Stimulated activated CD4-positive, alpha-beta T cell treated with anti-CD3 and anti-CD28 coated beads, TNF-alpha, amount 100 ng/mL, for 24 hours (primary cell): ENCODE measurements at regions not wholly inside any gene's neighbourhood (a gene's known extent, or its start where the extent isn't known, plus 50 kb on each side); places are given as distances from the start of the nearest gene placed in this dataset.

ENCODE experiments used
- DNase-seq, 3 experiments: peaks; one replicate each; pipeline ENCODE4 v3.0.0-alpha.2; 2020; ENCODE audit warnings: low read depth in 3 of 3

GRCh38 chr10:70939441-70940003, 51.2 kb upstream of the PCBD1 start:
- no peak for DNase-seq

GRCh38 chr10:70940834-70941568, 52.6 kb upstream of the PCBD1 start:
- no peak for DNase-seq

- no peak for DNase-seq
Observed at GRCh38 chr10:70942125-70942524, 53.8 kb upstream of the PCBD1 start.

- no peak for DNase-seq
Observed at GRCh38 chr10:70942725-70943124, 54.4 kb upstream of the PCBD1 start.

- DNase-seq = no peak
Observed at GRCh38 chr10:70943249-70943648, 54.9 kb upstream of the PCBD1 start.

GRCh38 chr10:70943841-70944466, 55.6 kb upstream of the PCBD1 start:
- no peak for DNase-seq

- DNase-seq = no peak
Observed at GRCh38 chr10:70950037-70950436, 61.7 kb upstream of the PCBD1 start.

- no peak for DNase-seq
Observed at GRCh38 chr10:70950801-70951200, 62.4 kb upstream of the PCBD1 start.

- DNase-seq = no peak
Observed at GRCh38 chr10:70952401-70952800, 64.0 kb upstream of the PCBD1 start.

- no peak for DNase-seq
Observed at GRCh38 chr10:70952921-70953320, 64.6 kb upstream of the PCBD1 start.

- DNase-seq = no peak
Observed at GRCh38 chr10:70954381-70955176, 66.2 kb upstream of the PCBD1 start.

GRCh38 chr10:70956029-70956759, 67.8 kb upstream of the PCBD1 start:
- DNase-seq = no peak

- DNase-seq = no peak
Observed at GRCh38 chr10:70958396-70958795, 70.0 kb upstream of the PCBD1 start.

GRCh38 chr10:70960316-70960715, 72.0 kb upstream of the PCBD1 start:
- no peak for DNase-seq

GRCh38 chr10:70960783-70961570, 72.6 kb upstream of the PCBD1 start:
- no peak for DNase-seq

GRCh38 chr10:70962686-70963085, 74.3 kb upstream of the PCBD1 start:
- no peak for DNase-seq

GRCh38 chr10:70963271-70963670, 74.9 kb upstream of the PCBD1 start:
- no peak for DNase-seq

GRCh38 chr10:70964245-70964644, 75.9 kb upstream of the PCBD1 start:
- no peak for DNase-seq

- no peak for DNase-seq
Observed at GRCh38 chr10:70964881-70965280, 76.5 kb upstream of the PCBD1 start.

GRCh38 chr10:70965566-70965965, 77.2 kb upstream of the PCBD1 start:
- DNase-seq = no peak
